Nephron progenitor cell (in vitro differentiated cells): ENCODE measurements at regions not wholly inside any gene's neighbourhood (a gene's known extent, or its start where the extent isn't known, plus 50 kb on each side); places are given as distances from the start of the nearest gene placed in this dataset.

Source experiments
- DNase-seq: peaks from one replicate; pipeline ENCODE4 v3.0.0; 2021
- H3K27ac Mint-ChIP-seq: 2 replicates; pipeline ENCODE4 v1.8.0; 2021; ENCODE audit warnings: mild to moderate bottlenecking, moderate library complexity, mixed read lengths
- H3K27me3 Mint-ChIP-seq: 2 replicates; pipeline ENCODE4 v1.8.0; 2021; ENCODE audit warnings: mild to moderate bottlenecking, low read depth, mixed read lengths; ENCODE audit not compliant: poor library complexity
- H3K36me3 Mint-ChIP-seq: 2 replicates; pipeline ENCODE4 v1.8.0; 2021; ENCODE audit warnings: low read depth, mixed read lengths
- H3K4me1 Mint-ChIP-seq: 2 replicates; pipeline ENCODE4 v1.8.0; 2021; ENCODE audit warnings: mixed read lengths
- H3K4me3 Mint-ChIP-seq: 2 replicates; pipeline ENCODE4 v1.8.0; 2021; ENCODE audit warnings: mild to moderate bottlenecking, moderate library complexity, mixed read lengths
- H3K9me3 Mint-ChIP-seq: 2 replicates; pipeline ENCODE4 v1.8.0; 2021; ENCODE audit warnings: mild to moderate bottlenecking, moderate library complexity, mixed read lengths
- CTCF ChIP-seq: fragments of 200-600 bp; sonication (generic); IDR thresholded peaks from 2 replicates; pipeline ENCODE4 v1.5.0; 2021; ENCODE audit warnings: antibody characterized with exemption

GRCh38 chr7:12490940-12491339 is 79.6 kb upstream of the SCIN start:
- Mint-ChIP-seq H3K4me3 (no peak overlapping the region), H3K4me1 (no peaks in the 10 kb centered on the region), H3K36me3 (no peaks in the 10 kb centered on the region), H3K9me3 (no peaks in the 10 kb centered on the region), H3K27ac (no peak overlapping the region), H3K27me3 (no peaks in the 10 kb centered on the region)
- DNase-seq: no peak
- no peak for TF ChIP-seq CTCF

- no peak for TF ChIP-seq CTCF
- no peak overlapping the region for H3K4me3 Mint-ChIP-seq
- H3K4me1 Mint-ChIP-seq: no peaks in the 10 kb centered on the region
- H3K9me3 Mint-ChIP-seq: no peaks in the 10 kb centered on the region
- no peaks in the 10 kb centered on the region for H3K27me3 Mint-ChIP-seq
- no peak for DNase-seq
- H3K36me3 Mint-ChIP-seq: no peaks in the 10 kb centered on the region
- no peak overlapping the region for H3K27ac Mint-ChIP-seq
Measured at GRCh38 chr7:12491526-12491925, 79.0 kb upstream of the SCIN start.

GRCh38 chr7:12493407-12493806 is 77.1 kb upstream of the SCIN start:
- Mint-ChIP-seq H3K4me3 (no peak overlapping the region), H3K27ac (no peak overlapping the region), H3K36me3 (peaks cover 5% of the 10 kb centered on the region), H3K27me3 (no peaks in the 10 kb centered on the region), H3K4me1 (peaks cover 6% of the 10 kb centered on the region), H3K9me3 (peaks cover 9% of the 10 kb centered on the region)
- no peak for TF ChIP-seq CTCF
- no peak for DNase-seq

DNA sequence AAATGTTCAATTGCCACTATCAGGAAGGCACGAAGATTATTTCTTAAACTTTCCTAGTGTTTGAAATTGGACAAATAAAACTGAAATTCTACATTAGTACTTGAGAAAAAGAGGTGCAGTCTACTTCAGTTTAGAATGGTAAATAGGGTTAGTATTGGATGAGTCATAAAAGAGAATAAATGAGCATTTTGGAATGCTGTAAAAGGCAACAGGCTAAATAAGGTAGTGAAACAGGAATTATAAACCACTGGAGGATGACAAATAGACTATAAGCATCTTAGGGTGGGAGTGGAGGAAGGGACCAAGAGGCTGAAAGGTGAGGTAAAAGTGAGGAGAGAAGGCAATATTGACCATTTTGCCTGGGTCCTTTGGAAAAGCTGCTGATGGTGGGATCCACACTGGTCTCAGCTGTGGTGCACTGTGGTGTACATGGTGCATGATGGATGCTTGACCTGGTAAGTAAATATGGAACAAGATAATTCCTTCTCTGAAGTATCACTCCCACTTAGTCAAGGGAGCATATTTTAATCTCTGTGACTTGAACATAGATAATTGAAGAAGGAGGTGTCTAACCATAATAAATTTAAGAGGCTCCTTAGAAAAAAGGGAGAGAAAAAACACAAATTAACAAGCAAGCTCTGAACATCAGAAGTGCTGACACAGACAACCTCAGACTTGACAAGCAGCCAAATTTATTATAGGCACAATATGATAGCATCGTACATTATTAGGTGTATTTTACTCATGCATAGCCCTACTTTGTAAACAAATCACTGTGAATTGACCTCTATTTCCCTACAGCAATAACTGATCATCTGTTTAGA is 76.4 kb upstream of the SCIN start:
- Mint-ChIP-seq H3K4me1 (peaks cover 6% of the 10 kb centered on the region), H3K4me3 (no peak overlapping the region)
- no peak for TF ChIP-seq CTCF

DNA sequence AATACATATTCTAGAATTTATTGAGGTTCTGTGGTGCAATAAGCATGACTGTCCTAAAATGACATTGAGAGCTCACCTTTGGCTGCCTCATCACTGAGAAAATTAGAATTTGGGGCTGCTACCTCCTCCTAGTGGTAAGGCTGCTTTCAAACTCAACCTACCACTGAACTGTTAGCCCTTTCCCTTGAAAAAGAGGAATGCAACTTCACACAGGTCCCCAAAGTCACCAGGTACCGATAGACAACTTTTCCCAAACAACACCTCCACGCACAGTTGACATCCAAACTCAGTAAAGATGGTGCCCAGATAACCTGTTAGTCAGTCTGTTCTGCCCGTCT is 75.9 kb upstream of the SCIN start:
- peaks cover 6% of the 10 kb centered on the region for H3K4me1 Mint-ChIP-seq
- H3K9me3 Mint-ChIP-seq: peaks cover 15% of the 10 kb centered on the region

More for the DNA sequence above, 76.4 kb upstream of the SCIN start:
- H3K36me3 Mint-ChIP-seq: peaks cover 5% of the 10 kb centered on the region
- peaks cover 13% of the 10 kb centered on the region for H3K9me3 Mint-ChIP-seq
- no peak for DNase-seq
- H3K27me3 Mint-ChIP-seq: no peaks in the 10 kb centered on the region
- no peak overlapping the region for H3K27ac Mint-ChIP-seq

More for the DNA sequence above, 75.9 kb upstream of the SCIN start:
- no peak for DNase-seq
- peaks cover 5% of the 10 kb centered on the region for H3K36me3 Mint-ChIP-seq
- no peaks in the 10 kb centered on the region for H3K27me3 Mint-ChIP-seq
- H3K27ac Mint-ChIP-seq: no peak overlapping the region
- no peak overlapping the region for H3K4me3 Mint-ChIP-seq
- no peak for TF ChIP-seq CTCF
